A549 (cell line): ENCODE measurements at regions not wholly inside any gene's neighbourhood (a gene's known extent, or its start where the extent isn't known, plus 50 kb on each side); places are given as distances from the start of the nearest gene placed in this dataset.

Experiments
- BHLHE40 ChIP-seq: IDR thresholded peaks from 2 replicates; pipeline ENCODE4 v1.6.1; 2012; ENCODE audit warnings: low read depth, low read length, inconsistent platforms
- CHD2 ChIP-seq: fragments of 150-350 bp; IDR thresholded peaks from 2 replicates; pipeline ENCODE4 v1.6.1; 2014; ENCODE audit warnings: low read length; ENCODE audit not compliant: partially characterized antibody
- EP300 ChIP-seq, 2 experiments: fragments of >200 bp; sonication (Bioruptor Twin); formaldehyde crosslinking; IDR thresholded peaks; 2 replicates in 1 of 2; 3 replicates in 1 of 2; pipeline ENCODE4 v1.6.1; 2016 to 2017
- ESRRA ChIP-seq: fragments of 150-350 bp; IDR thresholded peaks from 2 replicates; pipeline ENCODE4 v1.6.1; 2014; ENCODE audit warnings: mild to moderate bottlenecking, low read length, borderline replicate concordance
- MAX ChIP-seq: IDR thresholded peaks from 2 replicates; pipeline ENCODE4 v1.6.1; 2012
- POLR2A ChIP-seq: IDR thresholded peaks from 2 replicates; pipeline ENCODE4 v1.6.1; 2012; ENCODE audit warnings: mild to moderate bottlenecking, low read length
- RNF2 ChIP-seq: fragments of 200-600 bp; sonication (generic); IDR thresholded peaks from 2 replicates; pipeline ENCODE4 v1.6.1; 2016; ENCODE audit warnings: low read depth, mild to moderate bottlenecking, antibody characterized with exemption, moderate library complexity, borderline replicate concordance
- TF ChIP-seq, protein P1 (sequence below): fragments of >200 bp; sonication (Bioruptor Twin); formaldehyde crosslinking; IDR thresholded peaks from 3 replicates; pipeline ENCODE4 v1.5.1; 2016
- TF ChIP-seq, protein P2 (sequence below): fragments of 450-650 bp; IDR thresholded peaks from 2 replicates; pipeline ENCODE4 v1.6.1; 2014; ENCODE audit warnings: antibody characterized with exemption

DNA sequence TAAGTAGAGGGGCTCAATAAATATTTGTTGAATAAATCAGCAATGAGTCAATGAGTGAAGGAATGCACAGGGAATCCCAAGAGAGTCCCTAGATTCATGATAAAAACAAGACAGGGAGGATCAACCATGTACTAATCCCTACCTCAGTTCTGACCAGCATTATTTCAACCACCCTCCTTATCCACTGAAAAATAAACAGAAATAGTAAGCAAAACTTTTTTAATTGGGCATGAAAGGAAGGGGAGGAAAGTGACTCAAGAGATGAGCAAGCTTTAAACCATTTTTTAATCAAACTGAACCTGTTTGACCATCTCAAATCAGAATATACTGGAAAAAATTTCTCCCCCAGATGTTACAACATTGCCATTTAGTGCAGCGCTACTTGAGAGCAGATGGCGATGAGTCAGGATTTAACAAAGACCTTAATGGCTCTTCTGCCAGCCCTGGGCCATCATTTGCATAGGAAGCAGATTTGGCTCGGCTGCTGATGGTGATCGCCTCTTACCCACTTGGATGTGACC lies 194.8 kb upstream of the SLC30A5 start:
- TF ChIP-seq, protein P1, sequence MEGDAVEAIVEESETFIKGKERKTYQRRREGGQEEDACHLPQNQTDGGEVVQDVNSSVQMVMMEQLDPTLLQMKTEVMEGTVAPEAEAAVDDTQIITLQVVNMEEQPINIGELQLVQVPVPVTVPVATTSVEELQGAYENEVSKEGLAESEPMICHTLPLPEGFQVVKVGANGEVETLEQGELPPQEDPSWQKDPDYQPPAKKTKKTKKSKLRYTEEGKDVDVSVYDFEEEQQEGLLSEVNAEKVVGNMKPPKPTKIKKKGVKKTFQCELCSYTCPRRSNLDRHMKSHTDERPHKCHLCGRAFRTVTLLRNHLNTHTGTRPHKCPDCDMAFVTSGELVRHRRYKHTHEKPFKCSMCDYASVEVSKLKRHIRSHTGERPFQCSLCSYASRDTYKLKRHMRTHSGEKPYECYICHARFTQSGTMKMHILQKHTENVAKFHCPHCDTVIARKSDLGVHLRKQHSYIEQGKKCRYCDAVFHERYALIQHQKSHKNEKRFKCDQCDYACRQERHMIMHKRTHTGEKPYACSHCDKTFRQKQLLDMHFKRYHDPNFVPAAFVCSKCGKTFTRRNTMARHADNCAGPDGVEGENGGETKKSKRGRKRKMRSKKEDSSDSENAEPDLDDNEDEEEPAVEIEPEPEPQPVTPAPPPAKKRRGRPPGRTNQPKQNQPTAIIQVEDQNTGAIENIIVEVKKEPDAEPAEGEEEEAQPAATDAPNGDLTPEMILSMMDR: no peak
- TF ChIP-seq BHLHE40: no peak
- TF ChIP-seq, protein P2, sequence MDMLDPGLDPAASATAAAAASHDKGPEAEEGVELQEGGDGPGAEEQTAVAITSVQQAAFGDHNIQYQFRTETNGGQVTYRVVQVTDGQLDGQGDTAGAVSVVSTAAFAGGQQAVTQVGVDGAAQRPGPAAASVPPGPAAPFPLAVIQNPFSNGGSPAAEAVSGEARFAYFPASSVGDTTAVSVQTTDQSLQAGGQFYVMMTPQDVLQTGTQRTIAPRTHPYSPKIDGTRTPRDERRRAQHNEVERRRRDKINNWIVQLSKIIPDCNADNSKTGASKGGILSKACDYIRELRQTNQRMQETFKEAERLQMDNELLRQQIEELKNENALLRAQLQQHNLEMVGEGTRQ: no peak
- TF ChIP-seq CHD2: no peak
- TF ChIP-seq ESRRA: no peak
- TF ChIP-seq MAX: no peak
- TF ChIP-seq RNF2: no peak
- no peak for TF ChIP-seq POLR2A
- no peak for TF ChIP-seq EP300 (IDR thresholded peaks at IDR 0.05)
